ENCODE measurements at regions not wholly inside any gene's neighbourhood (a gene's known extent, or its start where the extent isn't known, plus 50 kb on each side); places are given as distances from the start of the nearest gene placed in this dataset.

- Mint-ChIP-seq H3K4me1 (no peaks in the 10 kb centered on the region), H3K27me3 (ENCODE audit: low read depth) (no peaks in the 10 kb centered on the region), H3K36me3 (ENCODE audit: low read depth) (no peaks in the 10 kb centered on the region), H3K9me3 (no peaks in the 10 kb centered on the region), H3K4me3 (no peak overlapping the region), H3K27ac (ENCODE audit: unreplicated experiment) (no peak overlapping the region)
- DNase-seq (ENCODE audit: low read depth, low spot score) = no peak
- TF ChIP-seq CTCF (conservative IDR thresholded peaks at IDR 0.05) = no peak
Observed at GRCh38 chr4:30181512-30181911, 538.7 kb upstream of the PCDH7 start.

GRCh38 chr4:30181918-30182317, 538.3 kb upstream of the PCDH7 start:
- H3K27ac Mint-ChIP-seq (ENCODE audit: unreplicated experiment) = no peak overlapping the region
- no peaks in the 10 kb centered on the region for H3K4me1 Mint-ChIP-seq
- no peak for TF ChIP-seq CTCF (conservative IDR thresholded peaks at IDR 0.05)
- no peaks in the 10 kb centered on the region for H3K36me3 Mint-ChIP-seq (ENCODE audit: low read depth)
- H3K27me3 Mint-ChIP-seq (ENCODE audit: low read depth) = no peaks in the 10 kb centered on the region
- H3K4me3 Mint-ChIP-seq = no peak overlapping the region
- DNase-seq (ENCODE audit: low read depth, low spot score) = no peak
- H3K9me3 Mint-ChIP-seq = no peaks in the 10 kb centered on the region

- TF ChIP-seq CTCF (conservative IDR thresholded peaks at IDR 0.05) = no peak
- Mint-ChIP-seq H3K36me3 (ENCODE audit: low read depth) (no peaks in the 10 kb centered on the region), H3K4me3 (no peak overlapping the region), H3K9me3 (no peaks in the 10 kb centered on the region), H3K27me3 (ENCODE audit: low read depth) (no peaks in the 10 kb centered on the region), H3K27ac (ENCODE audit: unreplicated experiment) (no peak overlapping the region), H3K4me1 (no peaks in the 10 kb centered on the region)
- DNase-seq (ENCODE audit: low read depth, low spot score) = no peak
Observed at GRCh38 chr4:30182786-30183185, 537.4 kb upstream of the PCDH7 start.

GRCh38 chr4:30191902-30192301, 528.3 kb upstream of the PCDH7 start:
- H3K27ac Mint-ChIP-seq (ENCODE audit: unreplicated experiment) = no peak overlapping the region
- TF ChIP-seq CTCF (conservative IDR thresholded peaks at IDR 0.05) = no peak
- no peak for DNase-seq (ENCODE audit: low read depth, low spot score)
- no peak overlapping the region for H3K4me3 Mint-ChIP-seq
- no peaks in the 10 kb centered on the region for H3K36me3 Mint-ChIP-seq (ENCODE audit: low read depth)
- no peaks in the 10 kb centered on the region for H3K4me1 Mint-ChIP-seq
- no peaks in the 10 kb centered on the region for H3K9me3 Mint-ChIP-seq
- no peaks in the 10 kb centered on the region for H3K27me3 Mint-ChIP-seq (ENCODE audit: low read depth)

GRCh38 chr4:30207389-30207788, 512.8 kb upstream of the PCDH7 start:
- H3K36me3 Mint-ChIP-seq (ENCODE audit: low read depth) = no peaks in the 10 kb centered on the region
- DNase-seq (ENCODE audit: low read depth, low spot score) = no peak
- TF ChIP-seq CTCF (conservative IDR thresholded peaks at IDR 0.05) = no peak
- H3K9me3 Mint-ChIP-seq = peaks cover 6% of the 10 kb centered on the region
- H3K27me3 Mint-ChIP-seq (ENCODE audit: low read depth) = no peaks in the 10 kb centered on the region
- H3K4me3 Mint-ChIP-seq = no peak overlapping the region
- H3K4me1 Mint-ChIP-seq = no peaks in the 10 kb centered on the region
- H3K27ac Mint-ChIP-seq (ENCODE audit: unreplicated experiment) = no peak overlapping the region
